DMS153 treated with DMSO at 0.1 percent for 48 hours (cell line): ENCODE measurements at regions not wholly inside any gene's neighbourhood (a gene's known extent, or its start where the extent isn't known, plus 50 kb on each side); places are given as distances from the start of the nearest gene placed in this dataset.

Source experiments
- DNase-seq: peaks from one replicate; lab custom pipeline; 2025; ENCODE audit not compliant: unreplicated experiment; lab: John Stamatoyannopoulos, UW

GRCh38 chr5:17888155-17888554 lies 253.9 kb downstream of the TAF11L14 start:
- no peak for DNase-seq

GRCh38 chr5:17890501-17890900 lies 256.2 kb downstream of the TAF11L14 start:
- no peak for DNase-seq

- no peak for DNase-seq
Observed at GRCh38 chr5:17891881-17892280, 257.6 kb downstream of the TAF11L14 start.

GRCh38 chr5:17893026-17893635 lies 258.9 kb downstream of the TAF11L14 start:
- no peak for DNase-seq

GRCh38 chr5:17895288-17896033 lies 261.2 kb downstream of the TAF11L14 start:
- no peak for DNase-seq

- no peak for DNase-seq
Observed at GRCh38 chr5:17896605-17897004, 262.3 kb downstream of the TAF11L14 start.

- no peak for DNase-seq
Observed at GRCh38 chr5:17897776-17898175, 263.5 kb downstream of the TAF11L14 start.

GRCh38 chr5:17898766-17899165 lies 264.5 kb downstream of the TAF11L14 start:
- no peak for DNase-seq

- no peak for DNase-seq
Observed at GRCh38 chr5:17907094-17907493, 272.8 kb downstream of the TAF11L14 start.

GRCh38 chr5:17910318-17910717 lies 276.1 kb downstream of the TAF11L14 start:
- no peak for DNase-seq

- DNase-seq, result no peak
Observed at GRCh38 chr5:17912794-17913193, 278.5 kb downstream of the TAF11L14 start.

- no peak for DNase-seq
Observed at GRCh38 chr5:17916446-17916845, 282.2 kb downstream of the TAF11L14 start.

GRCh38 chr5:17917465-17917864 lies 283.2 kb downstream of the TAF11L14 start:
- no peak for DNase-seq

- no peak for DNase-seq
Observed at GRCh38 chr5:17918373-17919104, 284.3 kb downstream of the TAF11L14 start.

- DNase-seq, result no peak
Observed at GRCh38 chr5:17925276-17925675, 291.0 kb downstream of the TAF11L14 start.

- no peak for DNase-seq
Observed at GRCh38 chr5:17928581-17928981, 294.3 kb downstream of the TAF11L14 start.

GRCh38 chr5:17929171-17929570 lies 294.9 kb downstream of the TAF11L14 start:
- DNase-seq, result no peak

- DNase-seq, result no peak
Observed at GRCh38 chr5:17930346-17930745, 296.1 kb downstream of the TAF11L14 start.

GRCh38 chr5:17944046-17944445 lies 309.8 kb downstream of the TAF11L14 start:
- no peak for DNase-seq

- no peak for DNase-seq
Observed at GRCh38 chr5:17947029-17947428, 312.8 kb downstream of the TAF11L14 start.

- peak; percentile 4 for DNase-seq
Observed at GRCh38 chr5:17951392-17952169, 317.3 kb downstream of the TAF11L14 start.
